NCI-H1092 treated with DMSO at 0.1 percent for 48 hours (cell line): ENCODE measurements at regions not wholly inside any gene's neighbourhood (a gene's known extent, or its start where the extent isn't known, plus 50 kb on each side); places are given as distances from the start of the nearest gene placed in this dataset.
"Not testable (repeated sequence)": the region's sequence is repeated elsewhere in the genome, so short reads cannot be mapped to it uniquely, and the experiment has no call there.

ENCODE experiments used
- DNase-seq: peaks from one replicate; lab custom pipeline; 2025; lab: John Stamatoyannopoulos, UW

DNA sequence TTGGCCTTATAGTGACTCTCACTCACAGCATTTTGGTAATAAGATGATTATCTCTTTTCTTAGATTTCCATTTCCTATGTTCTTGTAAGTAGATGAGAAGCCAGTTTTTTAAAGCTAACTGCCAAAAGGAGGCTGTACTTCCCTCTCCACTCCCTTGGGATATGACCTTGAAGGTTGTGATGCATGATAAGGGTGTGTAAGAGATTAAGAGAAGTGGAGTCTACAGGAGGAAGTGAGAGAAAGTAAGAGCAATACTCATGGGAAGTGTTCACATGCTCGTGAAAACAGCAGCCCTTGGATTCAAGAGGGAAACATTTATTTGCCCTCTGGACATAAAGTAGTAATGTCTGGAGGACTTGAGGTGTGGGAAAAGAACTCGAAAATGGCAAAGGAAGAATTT lies 171.5 kb downstream of the EVA1A start:
- DNase-seq: no peak

- DNase-seq: no peak
Measured at GRCh38 chr2:75381032-75381431, 179.7 kb downstream of the EVA1A start.

- DNase-seq: no peak
Measured at GRCh38 chr2:75379476-75380210, 180.3 kb upstream of the TACR1 start.

- DNase-seq: peak; percentile 25
Measured at GRCh38 chr2:75375646-75376582, 176.6 kb upstream of the TACR1 start.

DNA sequence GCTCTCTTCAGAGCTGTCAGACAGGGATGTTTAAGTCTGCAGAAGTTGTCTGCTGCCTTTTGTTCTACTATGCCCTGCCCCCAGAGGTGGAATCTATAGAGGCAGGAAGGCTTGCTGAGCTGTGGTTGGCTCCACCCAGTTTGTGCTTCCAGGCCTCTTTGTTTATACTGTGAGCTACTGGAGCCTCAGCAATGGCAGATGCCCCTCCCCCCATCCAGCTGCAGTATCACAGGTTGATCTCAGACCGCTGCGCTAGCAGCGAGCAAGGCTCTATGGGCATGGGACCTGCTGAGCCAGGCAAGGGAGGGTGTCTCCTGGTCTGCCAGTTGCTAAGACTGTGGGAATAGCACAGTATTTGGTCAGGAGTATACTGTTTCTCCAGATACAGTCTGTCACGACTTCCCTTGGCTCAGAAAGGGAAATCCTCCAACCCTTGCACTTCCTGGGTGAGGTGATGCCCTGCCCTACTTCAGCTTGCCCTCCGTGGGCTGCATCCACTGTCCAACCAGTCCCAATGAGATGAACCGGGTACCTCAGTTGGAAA lies 175.2 kb upstream of the TACR1 start:
- not testable (repeated sequence) for DNase-seq

DNA sequence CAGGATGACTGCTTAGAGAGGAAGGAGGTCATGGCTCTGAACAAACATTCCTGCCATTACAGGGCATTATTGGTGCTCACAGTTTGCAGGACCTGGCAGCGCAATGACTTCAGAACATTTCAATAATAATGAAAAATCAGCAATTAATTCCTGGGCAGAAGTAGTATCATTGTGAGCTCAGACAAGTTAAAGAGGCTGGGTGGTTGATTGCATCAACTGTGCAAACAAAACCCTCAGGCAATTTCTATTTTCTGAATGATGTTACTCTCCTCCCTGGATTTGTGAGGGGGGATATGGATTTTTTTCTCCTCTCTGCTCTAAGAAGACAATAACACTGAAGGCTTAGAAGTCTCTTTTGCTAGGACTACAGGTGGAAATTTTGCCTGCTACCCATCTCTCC lies 168.1 kb upstream of the TACR1 start:
- no peak for DNase-seq

DNA sequence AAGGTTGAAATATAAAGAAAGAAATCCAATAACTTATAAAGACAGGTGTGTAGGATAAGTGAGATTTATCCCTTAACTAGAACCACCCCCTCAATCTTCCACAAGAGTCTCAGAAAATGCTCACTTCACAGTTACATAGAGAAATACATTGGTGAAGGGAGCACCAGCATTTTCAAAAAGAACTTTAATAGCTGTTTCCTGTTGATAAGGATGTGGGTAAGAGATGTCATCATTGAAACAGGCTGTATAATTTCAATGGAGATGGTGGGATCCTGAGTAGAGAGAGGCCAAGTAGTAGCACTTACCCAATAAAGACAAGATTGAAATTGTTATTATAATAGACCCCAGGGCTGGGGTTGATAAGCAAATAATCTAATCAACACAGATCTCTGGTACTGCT lies 162.2 kb upstream of the TACR1 start:
- no peak for DNase-seq

- DNase-seq: no peak
Measured at GRCh38 chr2:75360945-75361344, 161.6 kb upstream of the TACR1 start.

- no peak for DNase-seq
Measured at GRCh38 chr2:75356865-75357264, 157.5 kb upstream of the TACR1 start.

GRCh38 chr2:75353131-75353530 lies 153.8 kb upstream of the TACR1 start:
- no peak for DNase-seq

DNA sequence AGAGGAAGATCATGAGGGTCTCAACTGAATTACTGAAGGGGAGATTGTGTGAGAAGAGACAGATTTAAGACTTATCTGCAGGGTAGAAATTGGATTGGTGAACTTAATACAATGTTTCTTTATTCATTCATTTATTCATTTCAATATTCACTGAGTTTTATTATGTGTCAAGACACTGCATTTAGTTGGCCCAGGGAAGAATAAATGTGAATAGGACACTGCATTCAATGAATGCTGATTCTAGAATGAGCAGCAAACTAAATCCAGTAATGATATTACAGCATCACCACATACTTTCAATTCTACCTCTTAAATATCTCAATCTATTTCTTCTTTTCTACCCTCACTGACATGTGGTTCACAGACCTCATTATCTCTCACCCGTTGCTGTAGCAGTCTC lies 149.0 kb upstream of the TACR1 start:
- DNase-seq: no peak

DNA sequence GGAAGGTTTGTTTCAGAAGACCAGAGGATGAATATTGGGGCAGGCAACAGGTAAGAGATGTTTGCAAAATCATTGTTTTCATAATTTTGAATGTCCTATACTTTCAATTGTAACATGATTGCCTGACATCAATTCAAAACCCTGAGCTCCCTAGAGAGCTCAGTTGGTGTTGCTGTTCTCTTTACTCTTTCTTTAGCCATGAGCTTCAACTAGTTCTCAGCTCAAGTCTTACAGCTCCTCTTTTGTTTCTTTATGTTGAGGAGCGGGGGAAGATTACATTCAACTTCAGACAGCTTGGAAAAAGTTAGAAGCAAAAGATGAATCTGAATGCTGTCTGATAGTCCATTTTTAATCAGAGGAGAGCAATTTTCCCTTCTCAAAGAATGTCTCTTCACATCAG lies 144.8 kb upstream of the TACR1 start:
- DNase-seq: no peak

- DNase-seq: no peak
Measured at GRCh38 chr2:75342504-75343175, 143.3 kb upstream of the TACR1 start.

DNA sequence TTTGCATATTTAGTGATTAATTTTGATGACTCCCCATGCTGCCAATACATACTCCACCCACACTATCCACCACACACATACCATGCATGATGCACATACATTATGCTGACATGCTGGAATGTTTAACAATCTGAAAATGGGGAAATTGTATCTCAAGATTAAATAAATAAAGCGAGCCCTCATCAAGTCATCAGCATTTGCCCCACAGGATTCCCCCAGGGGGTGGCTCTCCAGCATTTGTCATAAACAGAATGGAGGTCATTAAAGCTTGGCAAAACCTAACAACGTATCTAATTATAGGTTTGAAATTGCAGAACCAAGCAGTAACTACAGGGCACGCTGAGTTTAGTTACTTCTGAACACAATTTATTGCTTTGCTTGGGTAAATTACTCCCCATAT lies 141.2 kb upstream of the TACR1 start:
- peak; percentile 35 for DNase-seq

- DNase-seq: no peak
Measured at GRCh38 chr2:75338461-75338860, 139.1 kb upstream of the TACR1 start.

DNA sequence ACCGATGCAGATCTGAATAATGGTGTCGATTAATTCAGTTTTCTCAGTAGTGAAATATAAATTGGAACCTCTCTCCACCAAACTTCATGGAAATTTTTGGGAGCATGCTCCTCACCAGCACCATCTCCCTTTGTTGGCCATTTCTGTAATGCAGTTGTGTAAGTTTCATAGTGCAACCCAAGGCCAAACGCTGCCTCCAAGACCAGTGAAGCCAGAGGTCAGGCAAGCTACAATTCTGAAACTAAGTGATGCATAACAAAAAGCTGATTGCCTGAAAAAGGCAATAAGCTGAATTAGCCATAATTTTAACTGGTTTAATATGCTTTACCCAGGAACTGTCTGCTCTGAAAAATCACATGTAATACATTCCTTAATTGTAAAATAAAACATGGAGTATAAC lies 138.3 kb upstream of the TACR1 start:
- DNase-seq: no peak

- no peak for DNase-seq
Measured at GRCh38 chr2:75337016-75337415, 137.7 kb upstream of the TACR1 start.

- DNase-seq: no peak
Measured at GRCh38 chr2:75336451-75336850, 137.1 kb upstream of the TACR1 start.

- DNase-seq: no peak
Measured at GRCh38 chr2:75334076-75334475, 134.8 kb upstream of the TACR1 start.

DNA sequence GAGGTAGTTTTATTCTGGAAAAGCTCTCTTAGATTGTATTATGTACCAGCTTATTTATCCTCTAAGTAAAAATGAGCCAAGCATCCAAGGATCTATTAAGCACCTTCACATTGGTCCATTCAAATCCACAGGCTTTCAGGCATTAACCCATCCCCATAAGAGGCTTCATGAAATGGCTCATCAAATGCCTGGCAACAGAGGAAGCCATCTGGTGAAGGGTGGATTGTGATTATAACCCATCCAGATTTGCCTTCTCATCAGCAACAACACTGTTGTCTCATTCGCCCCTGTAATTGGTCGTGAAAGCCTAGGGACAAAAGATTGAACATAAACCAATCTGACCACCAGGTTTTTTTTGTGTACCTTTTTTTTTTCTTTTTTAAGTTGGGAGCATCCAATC lies 134.3 kb upstream of the TACR1 start:
- no peak for DNase-seq

- no peak for DNase-seq
Measured at GRCh38 chr2:75328156-75328555, 128.8 kb upstream of the TACR1 start.

- DNase-seq: no peak
Measured at GRCh38 chr2:75327334-75327733, 128.0 kb upstream of the TACR1 start.
